ENCODE measurements at regions not wholly inside any gene's neighbourhood (a gene's known extent, or its start where the extent isn't known, plus 50 kb on each side); places are given as distances from the start of the nearest gene placed in this dataset.
"Not testable (repeated sequence)": the region's sequence is repeated elsewhere in the genome, so short reads cannot be mapped to it uniquely, and the experiment has no call there.

GRCh38 chr5:96321345-96321744, 111.7 kb downstream of the PCSK1 start:
- Histone ChIP-seq H3K27ac (ENCODE audit: low read length) (no peak overlapping the region), H3K36me3 (ENCODE audit: control insufficient read depth, insufficient read depth, low read length) (no peaks in the 10 kb centered on the region), H3K4me1 (ENCODE audit: control insufficient read depth, insufficient read depth, low read length) (no peaks in the 10 kb centered on the region), H3K4me3 (ENCODE audit: low read length) (no peak overlapping the region), H3K9me3 (replicated peaks; ENCODE audit: control insufficient read depth, low read depth, low read length) (no peaks in the 10 kb centered on the region), H3K27me3 (ENCODE audit: control insufficient read depth, insufficient read depth, low read length) (no peaks in the 10 kb centered on the region)
- DNase-seq, result no peak

GRCh38 chr5:96320797-96321196, 112.3 kb downstream of the PCSK1 start:
- H3K36me3 ChIP-seq (ENCODE audit: control insufficient read depth, insufficient read depth, low read length), result no peaks in the 10 kb centered on the region
- H3K27ac ChIP-seq (ENCODE audit: low read length), result no peak overlapping the region
- no peaks in the 10 kb centered on the region for H3K9me3 ChIP-seq (replicated peaks; ENCODE audit: control insufficient read depth, low read depth, low read length)
- DNase-seq, result no peak
- no peak overlapping the region for H3K4me3 ChIP-seq (ENCODE audit: low read length)
- no CpG with 5 or more reads among the region's 3 CpGs for WGBS (ENCODE audit: insufficient coverage)
- H3K4me1 ChIP-seq (ENCODE audit: control insufficient read depth, insufficient read depth, low read length), result no peaks in the 10 kb centered on the region
- H3K27me3 ChIP-seq (ENCODE audit: control insufficient read depth, insufficient read depth, low read length), result no peaks in the 10 kb centered on the region

DNA sequence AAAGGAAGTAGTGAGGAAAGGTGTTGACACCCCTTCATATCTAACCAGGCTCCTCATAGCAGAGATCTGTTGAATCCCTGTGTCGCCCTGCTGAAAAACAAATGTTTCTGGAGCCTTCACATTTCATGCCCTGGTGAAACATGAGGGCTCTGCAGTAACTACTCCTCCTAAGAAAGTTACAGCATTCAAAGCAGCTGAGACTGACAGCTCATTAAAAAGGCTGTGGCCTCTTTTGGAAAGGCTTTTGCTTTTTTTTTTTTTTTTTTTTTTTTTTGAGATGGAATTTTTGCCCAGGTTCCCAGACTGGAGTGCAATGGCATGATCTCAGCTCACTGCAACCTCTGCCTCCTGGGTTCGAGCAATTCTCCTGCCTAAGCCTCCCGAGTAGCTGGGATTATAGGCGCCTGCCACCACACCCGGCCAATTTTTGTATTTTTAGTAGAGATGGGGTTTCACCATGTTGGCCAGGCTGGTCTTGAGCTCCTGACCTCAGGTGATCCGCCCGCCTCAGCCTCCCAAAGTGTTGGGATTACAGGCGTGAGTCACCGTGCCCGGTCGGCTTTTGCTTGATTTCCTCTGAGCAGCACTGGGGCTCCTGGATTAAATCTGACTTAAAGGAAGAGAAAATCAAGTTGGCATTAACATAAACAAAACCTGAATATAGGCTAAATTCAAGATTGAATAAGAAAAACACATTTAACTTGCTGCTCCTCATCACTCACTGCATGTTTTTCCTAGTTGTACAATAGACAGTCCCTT, 112.9 kb downstream of the PCSK1 start:
- not testable (repeated sequence) for H3K27me3 ChIP-seq (ENCODE audit: control insufficient read depth, insufficient read depth, low read length); DNase-seq; H3K36me3 ChIP-seq (ENCODE audit: control insufficient read depth, insufficient read depth, low read length); H3K4me1 ChIP-seq (ENCODE audit: control insufficient read depth, insufficient read depth, low read length); H3K4me3 ChIP-seq (ENCODE audit: low read length); H3K9me3 ChIP-seq (replicated peaks; ENCODE audit: control insufficient read depth, low read depth, low read length); H3K27ac ChIP-seq (ENCODE audit: low read length)
- WGBS (ENCODE audit: insufficient coverage), result no CpG with 5 or more reads among the region's 11 CpGs

DNA sequence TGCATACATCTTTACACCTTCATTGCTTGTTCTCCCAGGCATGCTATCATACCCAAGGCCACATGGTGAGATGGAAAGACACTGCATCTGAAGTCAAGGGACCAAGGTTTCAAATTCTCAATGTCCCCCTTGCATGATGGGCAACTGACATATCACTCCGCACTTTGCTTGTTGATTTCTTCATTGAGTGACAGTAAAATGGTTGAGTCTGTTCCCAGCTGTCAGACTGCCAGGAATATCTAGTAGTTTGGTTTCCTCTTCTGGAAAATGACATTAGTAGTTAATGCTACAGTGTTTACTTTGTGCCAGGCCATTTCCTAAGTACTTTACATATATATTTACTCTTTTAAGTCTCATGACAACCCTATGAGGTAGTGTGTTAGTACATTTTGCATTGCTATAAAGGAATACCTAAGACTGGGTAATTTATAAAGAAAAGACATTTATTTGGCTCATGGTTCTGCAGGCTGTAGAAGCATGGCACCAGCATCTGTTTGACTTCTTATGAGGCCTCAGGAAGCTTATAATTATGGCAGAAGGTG, 114.4 kb downstream of the PCSK1 start:
- no peak overlapping the region for H3K4me3 ChIP-seq (ENCODE audit: low read length)
- WGBS (ENCODE audit: insufficient coverage), result no CpG with 5 or more reads among the region's 1 CpG
- H3K36me3 ChIP-seq (ENCODE audit: control insufficient read depth, insufficient read depth, low read length), result no peaks in the 10 kb centered on the region
- no peaks in the 10 kb centered on the region for H3K9me3 ChIP-seq (replicated peaks; ENCODE audit: control insufficient read depth, low read depth, low read length)
- no peak overlapping the region for H3K27ac ChIP-seq (ENCODE audit: low read length)
- H3K4me1 ChIP-seq (ENCODE audit: control insufficient read depth, insufficient read depth, low read length), result no peaks in the 10 kb centered on the region
- no peak for DNase-seq
- H3K27me3 ChIP-seq (ENCODE audit: control insufficient read depth, insufficient read depth, low read length), result no peaks in the 10 kb centered on the region

- Histone ChIP-seq H3K27ac (ENCODE audit: low read length) (no peak overlapping the region), H3K4me3 (ENCODE audit: low read length) (no peak overlapping the region), H3K27me3 (ENCODE audit: control insufficient read depth, insufficient read depth, low read length) (no peaks in the 10 kb centered on the region), H3K36me3 (ENCODE audit: control insufficient read depth, insufficient read depth, low read length) (no peaks in the 10 kb centered on the region), H3K9me3 (replicated peaks; ENCODE audit: control insufficient read depth, low read depth, low read length) (no peaks in the 10 kb centered on the region), H3K4me1 (ENCODE audit: control insufficient read depth, insufficient read depth, low read length) (no peaks in the 10 kb centered on the region)
- peak; percentile 44 for DNase-seq
- 50% methylated on average over 1 of the region's 3 CpGs for WGBS (ENCODE audit: insufficient coverage)
These were observed 115.1 kb downstream of the PCSK1 start for GRCh38 chr5:96317945-96318344.

- Histone ChIP-seq H3K27ac (ENCODE audit: low read length) (no peak overlapping the region), H3K4me3 (ENCODE audit: low read length) (no peak overlapping the region), H3K36me3 (ENCODE audit: control insufficient read depth, insufficient read depth, low read length) (no peaks in the 10 kb centered on the region), H3K27me3 (ENCODE audit: control insufficient read depth, insufficient read depth, low read length) (no peaks in the 10 kb centered on the region), H3K4me1 (ENCODE audit: control insufficient read depth, insufficient read depth, low read length) (no peaks in the 10 kb centered on the region), H3K9me3 (replicated peaks; ENCODE audit: control insufficient read depth, low read depth, low read length) (no peaks in the 10 kb centered on the region)
- DNase-seq, result no peak
- 82% methylated on average over 1 of the region's 2 CpGs for WGBS (ENCODE audit: insufficient coverage)
These were observed 116.6 kb downstream of the PCSK1 start for GRCh38 chr5:96316487-96316886.

DNA sequence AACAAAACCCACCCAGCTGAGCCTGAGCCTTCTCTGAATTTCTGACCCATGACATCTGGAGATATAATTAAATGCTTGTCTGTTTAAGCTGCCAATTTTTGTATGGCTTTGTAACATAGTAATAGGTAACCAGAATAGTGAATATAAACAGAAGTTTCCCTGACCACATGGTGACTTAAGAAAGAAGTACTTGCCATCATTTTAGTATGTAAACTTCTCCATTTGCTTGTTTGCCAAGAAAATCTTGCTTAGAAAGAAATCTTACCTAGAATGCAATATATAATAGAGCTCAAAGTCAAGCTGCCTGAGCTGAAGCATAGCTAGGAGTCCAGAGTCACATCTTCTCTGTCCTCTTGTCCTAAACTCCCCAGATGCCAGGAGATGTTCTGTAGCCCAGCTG, 117.0 kb downstream of the PCSK1 start:
- DNase-seq, result peak; percentile 33
- no peaks in the 10 kb centered on the region for H3K4me1 ChIP-seq (ENCODE audit: control insufficient read depth, insufficient read depth, low read length)
- no peaks in the 10 kb centered on the region for H3K9me3 ChIP-seq (replicated peaks; ENCODE audit: control insufficient read depth, low read depth, low read length)
- no peaks in the 10 kb centered on the region for H3K27me3 ChIP-seq (ENCODE audit: control insufficient read depth, insufficient read depth, low read length)
- no peak overlapping the region for H3K4me3 ChIP-seq (ENCODE audit: low read length)
- no peaks in the 10 kb centered on the region for H3K36me3 ChIP-seq (ENCODE audit: control insufficient read depth, insufficient read depth, low read length)
- H3K27ac ChIP-seq (ENCODE audit: low read length), result no peak overlapping the region

DNA sequence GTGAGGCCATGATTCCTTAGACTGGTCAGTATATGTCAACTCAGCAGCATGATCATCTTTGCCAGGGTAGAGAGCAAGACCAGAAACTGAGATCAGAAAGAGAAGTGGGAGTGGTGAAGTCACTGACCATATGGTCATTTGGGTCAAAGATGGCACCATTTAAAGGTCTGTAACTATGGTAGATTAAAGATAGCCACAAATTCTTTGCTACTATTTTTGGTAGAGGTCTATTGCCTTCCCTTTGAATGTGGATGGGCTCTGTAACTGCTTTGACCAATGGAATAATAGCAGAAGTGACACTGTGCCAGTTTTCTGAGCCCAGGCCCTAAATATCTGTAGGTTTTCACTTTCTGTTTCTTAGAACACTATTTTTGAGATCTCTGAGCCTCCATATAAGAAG, 117.6 kb downstream of the PCSK1 start:
- Histone ChIP-seq H3K36me3 (ENCODE audit: control insufficient read depth, insufficient read depth, low read length) (no peaks in the 10 kb centered on the region), H3K27ac (ENCODE audit: low read length) (no peak overlapping the region), H3K4me3 (ENCODE audit: low read length) (no peak overlapping the region), H3K4me1 (ENCODE audit: control insufficient read depth, insufficient read depth, low read length) (no peaks in the 10 kb centered on the region), H3K9me3 (replicated peaks; ENCODE audit: control insufficient read depth, low read depth, low read length) (no peaks in the 10 kb centered on the region), H3K27me3 (ENCODE audit: control insufficient read depth, insufficient read depth, low read length) (no peaks in the 10 kb centered on the region)
- no peak for DNase-seq

DNA sequence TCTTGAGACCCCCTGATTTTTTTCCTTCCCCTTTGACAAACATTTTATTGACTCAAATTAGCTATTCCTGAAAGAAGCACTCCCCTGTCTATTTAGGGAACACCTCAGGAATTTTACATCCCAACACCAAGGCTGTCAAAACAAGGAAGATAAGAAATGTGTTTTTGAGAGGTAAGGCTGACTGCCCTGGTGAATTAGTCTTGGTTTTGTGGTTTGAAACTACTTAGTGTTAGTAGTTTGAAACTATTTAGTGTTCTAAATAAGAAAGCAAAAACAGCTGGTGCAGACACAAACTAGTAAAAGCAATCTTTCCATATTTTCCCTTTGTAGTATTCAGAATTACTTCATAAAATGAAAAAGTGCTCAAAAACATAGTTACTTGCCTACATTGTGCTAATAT, 120.7 kb downstream of the PCSK1 start:
- no peaks in the 10 kb centered on the region for H3K4me1 ChIP-seq (ENCODE audit: control insufficient read depth, insufficient read depth, low read length)
- H3K9me3 ChIP-seq (replicated peaks; ENCODE audit: control insufficient read depth, low read depth, low read length), result no peaks in the 10 kb centered on the region
- no peak for DNase-seq
- H3K27me3 ChIP-seq (ENCODE audit: control insufficient read depth, insufficient read depth, low read length), result no peaks in the 10 kb centered on the region
- no peaks in the 10 kb centered on the region for H3K36me3 ChIP-seq (ENCODE audit: control insufficient read depth, insufficient read depth, low read length)
- no peak overlapping the region for H3K4me3 ChIP-seq (ENCODE audit: low read length)
- H3K27ac ChIP-seq (ENCODE audit: low read length), result no peak overlapping the region

DNA sequence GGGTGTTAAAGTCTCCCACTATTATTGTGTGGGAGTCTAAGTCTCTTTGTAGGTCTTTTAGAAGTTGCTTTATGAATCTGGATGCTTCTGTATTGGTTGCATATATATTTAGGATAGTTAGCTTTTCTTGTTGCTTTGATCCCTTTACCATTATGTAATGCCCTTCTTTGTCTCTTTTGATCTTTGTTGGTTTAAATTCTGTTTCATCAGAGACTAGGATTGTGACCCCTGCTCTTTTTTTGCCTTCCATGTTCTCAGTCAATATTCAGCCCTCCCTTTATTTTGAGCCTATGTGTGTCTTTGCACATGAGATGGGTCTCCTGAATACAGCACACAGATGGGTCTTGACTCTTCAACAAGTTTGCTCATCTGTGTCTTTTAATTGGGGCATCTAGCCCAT, 126.0 kb downstream of the PCSK1 start:
- H3K4me3 ChIP-seq (ENCODE audit: low read length), result not testable (repeated sequence)

GRCh38 chr5:96302174-96302738, 130.8 kb downstream of the PCSK1 start:
- Histone ChIP-seq H3K27me3 (ENCODE audit: control insufficient read depth, insufficient read depth, low read length) (no peaks in the 10 kb centered on the region), H3K9me3 (replicated peaks; ENCODE audit: control insufficient read depth, low read depth, low read length) (peaks cover 4% of the 10 kb centered on the region), H3K4me3 (ENCODE audit: low read length) (no peak overlapping the region), H3K36me3 (ENCODE audit: control insufficient read depth, insufficient read depth, low read length) (no peaks in the 10 kb centered on the region), H3K4me1 (ENCODE audit: control insufficient read depth, insufficient read depth, low read length) (no peaks in the 10 kb centered on the region), H3K27ac (ENCODE audit: low read length) (no peak overlapping the region)
- DNase-seq, result no peak
- 69% methylated on average over 2 of the region's 4 CpGs for WGBS (ENCODE audit: insufficient coverage)

More for the DNA sequence above, 126.0 kb downstream of the PCSK1 start:
- not testable (repeated sequence) for H3K9me3 ChIP-seq (replicated peaks; ENCODE audit: control insufficient read depth, low read depth, low read length); DNase-seq; H3K27ac ChIP-seq (ENCODE audit: low read length); H3K27me3 ChIP-seq (ENCODE audit: control insufficient read depth, insufficient read depth, low read length); H3K36me3 ChIP-seq (ENCODE audit: control insufficient read depth, insufficient read depth, low read length); H3K4me1 ChIP-seq (ENCODE audit: control insufficient read depth, insufficient read depth, low read length)
